ENCODE measurements at regions not wholly inside any gene's neighbourhood (a gene's known extent, or its start where the extent isn't known, plus 50 kb on each side); places are given as distances from the start of the nearest gene placed in this dataset.

DNA sequence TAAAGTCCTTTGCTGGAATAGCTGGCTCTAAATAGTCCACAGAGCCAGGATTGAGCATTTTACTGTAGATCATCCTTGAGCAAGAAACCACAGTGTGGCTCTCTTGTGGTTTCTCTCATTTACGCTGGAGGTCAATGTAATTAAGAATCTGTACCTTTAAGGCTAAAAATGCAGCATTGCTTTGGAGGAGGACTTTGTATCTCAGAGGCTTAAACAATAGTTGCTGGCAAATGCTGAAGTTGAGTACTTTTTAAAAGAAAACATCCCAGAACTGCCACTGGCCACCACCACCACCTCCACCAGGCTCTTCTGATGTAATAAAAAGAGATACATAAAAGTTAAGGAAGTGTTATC, 177.3 kb upstream of the ADAMTSL1 start (continued):
- no peak for TF ChIP-seq RCOR1 (conservative IDR thresholded peaks at IDR 0.05; ENCODE audit: low read depth, low read length)

DNA sequence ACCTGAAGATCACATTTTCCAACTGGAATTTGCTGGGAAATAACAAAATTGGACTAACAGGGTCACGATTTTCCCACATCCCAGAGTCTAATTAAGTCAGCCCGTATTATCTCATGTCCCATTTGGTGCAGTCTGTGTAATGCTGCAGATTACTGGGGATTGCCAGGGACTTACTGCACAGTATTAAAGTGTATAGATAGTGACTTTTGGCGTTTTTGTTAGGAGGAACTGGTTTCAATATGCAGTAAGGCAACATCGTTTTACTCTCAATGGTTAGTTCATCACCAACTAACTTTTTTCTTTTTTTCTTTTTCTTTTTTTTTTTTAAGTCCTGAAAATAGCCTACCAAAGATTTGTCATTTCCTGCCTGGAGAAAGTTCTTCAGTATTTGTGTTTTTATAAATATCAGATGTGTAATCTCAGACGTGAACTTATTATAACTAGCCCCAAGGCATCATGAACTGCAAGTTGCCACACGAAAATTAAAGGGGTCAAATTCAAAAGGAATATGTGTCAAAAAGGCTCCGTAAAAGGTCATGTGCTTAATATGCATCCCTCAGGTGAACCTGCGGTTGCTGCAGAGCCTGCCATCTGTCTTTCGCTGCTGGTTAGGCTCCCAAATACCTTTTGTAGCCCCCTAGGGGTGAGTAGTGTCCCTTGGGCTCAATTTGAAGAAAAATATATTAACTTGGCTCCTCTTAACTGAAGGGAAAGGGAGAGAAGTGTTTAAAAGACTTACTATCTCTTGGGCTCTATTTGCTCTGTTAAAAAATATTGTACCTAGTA, 176.7 kb upstream of the ADAMTSL1 start:
- H2AFZ ChIP-seq (ENCODE audit: control insufficient read depth, low read depth, low read length) = no peak overlapping the region
- TF ChIP-seq NR2C2 (IDR thresholded peaks at IDR 0.05; ENCODE audit: borderline replicate concordance, control insufficient read depth, insufficient read length, low read depth) (no peak), MEF2A (IDR thresholded peaks at IDR 0.05; ENCODE audit: insufficient read depth, low read depth, low read length) (no peak), SREBF2 (IDR thresholded peaks at IDR 0.05; ENCODE audit: low read length) (no peak), SRF (IDR thresholded peaks at IDR 0.05; ENCODE audit: low read depth in 2 of 2, low read length in 2 of 2) (no peak), FOS (IDR thresholded peaks at IDR 0.05; ENCODE audit: borderline replicate concordance, extremely low read depth, insufficient read length) (no peak), IKZF2 (IDR thresholded peaks at IDR 0.05) (no peak), RCOR1 (conservative IDR thresholded peaks at IDR 0.05; ENCODE audit: low read depth, low read length) (no peak), NBN (IDR thresholded peaks at IDR 0.05) (no peak), IRF4 (IDR thresholded peaks at IDR 0.05; ENCODE audit: low read depth, low read length) (no peak), POLR2A (IDR thresholded peaks at IDR 0.05; ENCODE audit: low read depth, low read length) (no peak), SIX5 (IDR thresholded peaks at IDR 0.05; ENCODE audit: low read depth, low read length, severe bottlenecking) (no peak), FOXM1 (IDR thresholded peaks at IDR 0.05; ENCODE audit: low read depth, low read length) (no peak), CHD4 (IDR thresholded peaks at IDR 0.05) (no peak), HDAC2 (IDR thresholded peaks at IDR 0.05) (no peak), JUND (IDR thresholded peaks at IDR 0.05; ENCODE audit: low read depth, low read length) (no peak)
- TF ChIP-seq, protein P1, sequence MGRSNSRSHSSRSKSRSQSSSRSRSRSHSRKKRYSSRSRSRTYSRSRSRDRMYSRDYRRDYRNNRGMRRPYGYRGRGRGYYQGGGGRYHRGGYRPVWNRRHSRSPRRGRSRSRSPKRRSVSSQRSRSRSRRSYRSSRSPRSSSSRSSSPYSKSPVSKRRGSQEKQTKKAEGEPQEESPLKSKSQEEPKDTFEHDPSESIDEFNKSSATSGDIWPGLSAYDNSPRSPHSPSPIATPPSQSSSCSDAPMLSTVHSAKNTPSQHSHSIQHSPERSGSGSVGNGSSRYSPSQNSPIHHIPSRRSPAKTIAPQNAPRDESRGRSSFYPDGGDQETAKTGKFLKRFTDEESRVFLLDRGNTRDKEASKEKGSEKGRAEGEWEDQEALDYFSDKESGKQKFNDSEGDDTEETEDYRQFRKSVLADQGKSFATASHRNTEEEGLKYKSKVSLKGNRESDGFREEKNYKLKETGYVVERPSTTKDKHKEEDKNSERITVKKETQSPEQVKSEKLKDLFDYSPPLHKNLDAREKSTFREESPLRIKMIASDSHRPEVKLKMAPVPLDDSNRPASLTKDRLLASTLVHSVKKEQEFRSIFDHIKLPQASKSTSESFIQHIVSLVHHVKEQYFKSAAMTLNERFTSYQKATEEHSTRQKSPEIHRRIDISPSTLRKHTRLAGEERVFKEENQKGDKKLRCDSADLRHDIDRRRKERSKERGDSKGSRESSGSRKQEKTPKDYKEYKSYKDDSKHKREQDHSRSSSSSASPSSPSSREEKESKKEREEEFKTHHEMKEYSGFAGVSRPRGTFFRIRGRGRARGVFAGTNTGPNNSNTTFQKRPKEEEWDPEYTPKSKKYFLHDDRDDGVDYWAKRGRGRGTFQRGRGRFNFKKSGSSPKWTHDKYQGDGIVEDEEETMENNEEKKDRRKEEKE (IDR thresholded peaks at IDR 0.05) = no peak
- 19% methylated on average over 9 of the region's 9 CpGs for WGBS (ENCODE audit: insufficient coverage, insufficient replicate concordance, low lambda C conversion rate, missing lambda C conversion rate)
- ChIA-PET CTCF (no interaction called here), RAD21 (ENCODE audit: unreplicated experiment) (no interaction called here), SMC1A (ENCODE audit: uncharacterized antibody, unreplicated experiment) (no interaction called here), POLR2A (no interaction called here)
- no peaks in the 10 kb centered on the region for H3K36me3 ChIP-seq (ENCODE audit: control insufficient read depth in 2 of 2, insufficient read depth in 2 of 2, low read length in 1 of 2)
- no peak overlapping the region for H3K4me2 ChIP-seq (ENCODE audit: control insufficient read depth, insufficient read depth)
- no TSS peak for BruUV-seq (replicated peaks)
- ATAC-seq (peak; percentile 26; the same call in 1 of the 3 replicates), DNase-seq (ENCODE audit: low read depth, low spot score) (no peak), FAIRE-seq (no peak)
- H3K27ac ChIP-seq (ENCODE audit: control insufficient read depth, insufficient read depth) = no peak overlapping the region
- no peak overlapping the region for H3K4me3 ChIP-seq
- H3K9ac ChIP-seq (ENCODE audit: control insufficient read depth, insufficient read depth, low read length) = no peak overlapping the region
- intact Hi-C loops (cut with micrococcal nuclease; ENCODE audit: unreplicated experiment) = no loop called here
- in situ Hi-C loops (cut with MboI) = no loop called here
- no peaks in the 10 kb centered on the region for H3K4me1 ChIP-seq (ENCODE audit: control insufficient read depth, insufficient read depth, low read length)
- H3K9me3 ChIP-seq (replicated peaks; ENCODE audit: control insufficient read depth, insufficient read depth, low read length) = no peaks in the 10 kb centered on the region
- no peaks in the 10 kb centered on the region for H3K27me3 ChIP-seq (replicated peaks in 1 of 2; ENCODE audit: control insufficient read depth in 2 of 2, insufficient read depth in 2 of 2, low read length in 1 of 2)
- H4K20me1 ChIP-seq (ENCODE audit: control insufficient read depth, insufficient read depth) = no peaks in the 10 kb centered on the region
- no peaks in the 10 kb centered on the region for H3K79me2 ChIP-seq (ENCODE audit: control insufficient read depth, insufficient read depth, low read length)
